ENCODE measurements at regions not wholly inside any gene's neighbourhood (a gene's known extent, or its start where the extent isn't known, plus 50 kb on each side); places are given as distances from the start of the nearest gene placed in this dataset.

DNA sequence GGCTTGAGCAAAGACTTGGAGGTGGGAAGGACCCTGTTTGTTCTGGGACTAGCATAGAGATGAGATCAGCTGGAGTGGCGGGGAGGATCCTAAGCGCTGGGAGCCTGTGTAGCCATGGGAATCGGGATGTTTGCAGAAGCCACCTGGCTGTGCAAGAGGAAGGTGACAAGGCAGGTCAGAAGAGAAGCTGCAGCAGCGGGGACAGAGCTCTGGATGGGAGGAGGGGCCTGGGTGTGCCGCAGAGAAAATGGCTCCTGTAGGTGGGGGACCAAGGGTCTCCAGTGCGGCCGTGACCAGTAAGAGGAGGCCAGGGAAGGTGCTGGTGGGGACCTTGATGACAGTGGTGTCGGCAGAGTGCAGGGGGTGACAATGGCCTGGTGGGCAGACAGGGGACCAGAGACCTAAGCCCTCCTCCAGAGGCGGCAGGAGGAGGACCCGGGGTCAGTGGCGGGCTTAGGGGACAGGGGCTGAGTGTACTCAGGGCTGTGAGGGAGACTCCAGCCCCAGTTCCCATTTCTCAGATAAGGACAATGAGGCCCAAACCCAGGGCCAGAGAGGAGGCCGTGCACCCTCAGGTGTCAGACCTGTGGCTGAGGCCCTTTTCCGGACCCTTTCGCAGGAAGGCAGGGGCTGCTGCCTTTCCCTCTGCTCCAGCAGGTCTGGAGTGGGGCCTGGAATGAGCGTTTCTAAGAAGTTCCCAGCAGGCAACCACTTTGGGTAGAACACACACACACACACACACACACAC is 206.6 kb upstream of the RTL1 start:
- no peak for DNase-seq
- H3K27me3 ChIP-seq (replicated peaks) = no peaks in the 10 kb centered on the region
- H3K27ac ChIP-seq = no peak overlapping the region
- H3K36me3 ChIP-seq (replicated peaks) = no peaks in the 10 kb centered on the region
- TF ChIP-seq, protein P1, sequence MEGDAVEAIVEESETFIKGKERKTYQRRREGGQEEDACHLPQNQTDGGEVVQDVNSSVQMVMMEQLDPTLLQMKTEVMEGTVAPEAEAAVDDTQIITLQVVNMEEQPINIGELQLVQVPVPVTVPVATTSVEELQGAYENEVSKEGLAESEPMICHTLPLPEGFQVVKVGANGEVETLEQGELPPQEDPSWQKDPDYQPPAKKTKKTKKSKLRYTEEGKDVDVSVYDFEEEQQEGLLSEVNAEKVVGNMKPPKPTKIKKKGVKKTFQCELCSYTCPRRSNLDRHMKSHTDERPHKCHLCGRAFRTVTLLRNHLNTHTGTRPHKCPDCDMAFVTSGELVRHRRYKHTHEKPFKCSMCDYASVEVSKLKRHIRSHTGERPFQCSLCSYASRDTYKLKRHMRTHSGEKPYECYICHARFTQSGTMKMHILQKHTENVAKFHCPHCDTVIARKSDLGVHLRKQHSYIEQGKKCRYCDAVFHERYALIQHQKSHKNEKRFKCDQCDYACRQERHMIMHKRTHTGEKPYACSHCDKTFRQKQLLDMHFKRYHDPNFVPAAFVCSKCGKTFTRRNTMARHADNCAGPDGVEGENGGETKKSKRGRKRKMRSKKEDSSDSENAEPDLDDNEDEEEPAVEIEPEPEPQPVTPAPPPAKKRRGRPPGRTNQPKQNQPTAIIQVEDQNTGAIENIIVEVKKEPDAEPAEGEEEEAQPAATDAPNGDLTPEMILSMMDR (IDR thresholded peaks at IDR 0.05; ENCODE audit: low read depth, low read length, missing control alignments) = no peak
- no peak overlapping the region for H3K4me3 ChIP-seq (ENCODE audit: low read depth, low read length)
- in situ Hi-C loops (cut with HindIII; ENCODE audit: low pct_ligation_motif_present, low sequenced_read_pairs) = no loop called here

DNA sequence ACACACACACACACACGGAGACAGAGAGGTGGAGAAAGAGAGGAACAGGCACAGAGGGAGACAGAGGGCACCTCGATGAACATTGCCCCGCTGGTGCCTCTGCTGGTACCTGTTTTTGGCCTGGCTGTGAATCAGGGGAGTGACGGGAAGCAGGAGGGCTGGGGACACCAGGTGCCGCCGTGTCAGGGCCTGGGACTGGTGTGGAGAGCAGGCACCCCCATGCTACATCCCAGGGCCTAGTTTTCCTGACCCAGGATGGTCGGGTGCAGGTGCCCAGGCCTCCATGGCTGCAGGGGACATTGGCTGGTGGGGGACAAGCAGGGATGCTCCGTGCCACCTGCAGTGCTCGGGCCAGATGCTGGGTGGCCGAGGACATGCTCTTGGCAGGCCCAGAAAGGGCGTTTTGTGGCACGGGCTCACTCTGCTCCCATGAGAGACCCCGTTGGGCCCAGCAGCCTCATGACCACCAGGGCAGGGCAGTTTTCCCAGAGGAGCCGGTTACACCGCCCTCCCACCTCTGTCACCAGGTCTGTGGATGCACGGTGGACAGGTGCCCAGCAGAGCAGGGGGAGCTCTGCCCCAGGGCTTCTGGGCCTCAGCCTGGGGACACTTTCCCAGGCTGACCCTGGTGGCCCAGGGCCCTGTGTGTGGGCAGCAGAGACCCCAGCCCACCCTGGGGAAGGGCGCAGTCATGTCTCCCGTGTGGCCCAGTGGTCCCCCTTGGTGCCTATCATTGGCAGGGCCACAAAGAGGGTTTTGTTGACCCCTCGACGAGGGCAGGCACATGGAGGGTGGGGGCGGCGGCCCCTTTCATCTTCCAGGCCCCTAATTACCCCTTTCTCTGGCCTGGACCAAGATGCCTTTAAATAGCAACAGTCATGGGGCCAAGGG is 207.5 kb upstream of the RTL1 start:
- in situ Hi-C loops (cut with HindIII; ENCODE audit: low pct_ligation_motif_present, low sequenced_read_pairs) = no loop called here
- DNase-seq = no peak

DNA sequence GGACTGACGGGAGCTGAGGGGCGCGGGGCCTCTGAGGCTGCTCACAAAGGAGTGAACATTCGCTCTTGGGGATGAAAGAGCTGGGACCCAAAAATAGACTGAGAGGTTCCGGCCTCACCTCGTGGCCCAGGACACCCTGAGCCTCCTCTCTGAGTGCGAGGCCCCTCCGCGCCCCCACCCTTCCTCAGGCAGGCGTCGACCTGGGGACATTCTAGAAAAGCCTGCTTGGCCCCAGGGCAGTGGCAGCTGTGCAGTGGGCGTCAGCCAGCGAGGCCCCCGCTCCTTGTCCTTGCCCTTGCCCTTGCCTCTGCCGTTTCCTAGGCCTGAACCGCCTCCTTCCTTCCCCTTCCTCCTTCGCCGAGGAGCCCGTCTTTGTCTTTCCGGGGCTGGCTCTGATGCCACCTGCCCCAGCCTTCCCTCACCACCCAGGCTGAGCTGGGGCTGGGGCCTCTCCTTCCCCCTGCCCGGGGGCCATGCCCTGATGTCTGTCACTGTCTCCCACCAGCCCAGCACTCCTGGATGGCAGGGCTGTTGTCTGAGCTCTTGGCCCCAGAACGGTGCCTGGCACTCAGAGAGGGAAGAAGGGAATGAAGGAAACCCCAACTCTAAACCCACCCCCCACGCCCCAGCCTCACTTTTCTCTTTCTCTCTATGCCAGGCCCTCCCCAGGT is 208.2 kb upstream of the RTL1 start:
- H3K27me3 ChIP-seq (replicated peaks) = no peaks in the 10 kb centered on the region
- in situ Hi-C loops (cut with HindIII; ENCODE audit: low pct_ligation_motif_present, low sequenced_read_pairs) = no loop called here
- no peak overlapping the region for H3K4me3 ChIP-seq (ENCODE audit: low read depth, low read length)
- TF ChIP-seq, protein P1 (IDR thresholded peaks at IDR 0.05; ENCODE audit: low read depth, low read length, missing control alignments) = no peak
- no peaks in the 10 kb centered on the region for H3K36me3 ChIP-seq (replicated peaks)
- no peak overlapping the region for H3K27ac ChIP-seq
- DNase-seq = no peak

More for the DNA sequence above, 207.5 kb upstream of the RTL1 start:
- H3K36me3 ChIP-seq (replicated peaks) = no peaks in the 10 kb centered on the region
- TF ChIP-seq, protein P1 (IDR thresholded peaks at IDR 0.05; ENCODE audit: low read depth, low read length, missing control alignments) = no peak
- H3K4me3 ChIP-seq (ENCODE audit: low read depth, low read length) = no peak overlapping the region
- H3K27ac ChIP-seq = no peak overlapping the region
- no peaks in the 10 kb centered on the region for H3K27me3 ChIP-seq (replicated peaks)

DNA sequence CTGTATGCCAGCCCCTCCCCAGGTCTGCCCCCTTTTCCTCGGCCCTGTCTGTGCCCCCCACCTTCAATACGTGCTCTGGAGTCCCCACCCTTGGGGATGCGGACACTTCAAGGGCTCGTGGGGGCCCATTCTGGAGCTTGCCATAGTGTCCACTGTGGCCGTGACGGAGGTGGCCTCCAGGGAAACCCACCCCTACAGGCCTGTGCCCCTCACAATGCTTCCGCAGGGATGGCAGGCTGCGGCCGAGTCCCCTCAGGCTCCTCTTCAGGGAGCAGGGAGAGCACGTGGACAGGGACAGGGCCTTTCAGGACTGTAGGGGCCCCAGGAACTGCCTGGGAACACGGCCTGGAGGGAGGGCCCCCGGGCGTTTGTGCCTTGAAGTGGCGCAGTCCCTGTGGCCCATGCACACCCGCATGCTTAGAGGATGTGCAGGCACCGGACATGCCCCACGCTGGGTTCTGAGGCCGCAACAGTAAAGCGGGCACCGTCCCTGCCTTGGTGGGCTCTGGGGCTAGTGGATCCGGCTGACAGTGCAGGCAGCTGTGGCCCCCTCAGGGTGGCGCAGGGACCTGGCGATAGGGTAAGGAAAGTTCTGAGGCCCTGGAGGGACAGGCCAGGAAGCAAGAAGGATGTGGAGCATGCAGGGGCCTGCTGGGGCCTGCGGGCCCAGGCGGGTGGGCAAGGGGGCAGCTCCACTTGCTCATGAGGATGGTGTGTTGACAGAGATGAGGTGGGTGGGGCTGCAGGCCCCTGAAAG is 209.0 kb upstream of the RTL1 start:
- in situ Hi-C loops (cut with HindIII; ENCODE audit: low pct_ligation_motif_present, low sequenced_read_pairs) = no loop called here

DNA sequence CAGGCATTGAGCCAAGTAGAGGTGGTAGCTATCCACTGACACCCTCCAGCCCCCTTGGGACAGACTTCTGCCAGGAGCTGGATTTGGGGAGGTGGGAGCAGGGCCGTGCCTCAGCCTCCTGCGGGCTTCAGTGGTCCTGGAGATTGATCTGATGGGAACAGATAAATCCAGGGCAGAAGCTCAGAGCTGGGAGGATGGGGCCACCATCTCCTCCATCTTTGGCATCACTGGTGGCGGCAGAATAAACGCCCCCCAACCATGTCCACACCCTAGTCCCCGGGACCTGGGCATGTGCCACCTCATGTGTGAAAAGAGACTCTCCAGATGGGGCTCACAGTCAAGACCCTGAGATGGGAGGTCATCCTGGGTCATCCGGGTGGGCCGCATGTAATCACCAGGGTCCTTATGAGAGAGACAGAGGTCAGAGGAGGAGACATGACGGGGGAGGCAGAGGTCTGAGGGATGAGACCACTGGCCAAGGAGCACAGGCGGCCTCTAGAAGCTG is 209.6 kb upstream of the RTL1 start:
- Histone ChIP-seq H3K27me3 (replicated peaks) (no peaks in the 10 kb centered on the region), H3K36me3 (replicated peaks) (no peaks in the 10 kb centered on the region), H3K27ac (no peak overlapping the region), H3K4me3 (ENCODE audit: low read depth, low read length) (no peak overlapping the region)
- TF ChIP-seq, protein P1 (IDR thresholded peaks at IDR 0.05; ENCODE audit: low read depth, low read length, missing control alignments) = no peak
- in situ Hi-C loops (cut with HindIII; ENCODE audit: low pct_ligation_motif_present, low sequenced_read_pairs) = no loop called here
- no peak for DNase-seq

More for the DNA sequence above, 209.0 kb upstream of the RTL1 start:
- Histone ChIP-seq H3K27ac (no peak overlapping the region), H3K27me3 (replicated peaks) (no peaks in the 10 kb centered on the region), H3K36me3 (replicated peaks) (no peaks in the 10 kb centered on the region), H3K4me3 (ENCODE audit: low read depth, low read length) (no peak overlapping the region)
- DNase-seq = no peak
- TF ChIP-seq, protein P1 (IDR thresholded peaks at IDR 0.05; ENCODE audit: low read depth, low read length, missing control alignments) = no peak

All from brain microvascular endothelial cell (primary cell).